HG02759 (cell line): ENCODE measurements at regions not wholly inside any gene's neighbourhood (a gene's known extent, or its start where the extent isn't known, plus 50 kb on each side); places are given as distances from the start of the nearest gene placed in this dataset.
A peak's percentile ranks its signal among the peaks of the same experiment; 100 is the strongest.
"Not testable (repeated sequence)": the region's sequence is repeated elsewhere in the genome, so short reads cannot be mapped to it uniquely, and the experiment has no call there.

Experiments
- ATAC-seq: cut with Tn5 transposase; IDR thresholded peaks from one replicate; pipeline ENCODE4 v1.9.1; 2021; ENCODE audit warnings: mild to moderate bottlenecking, moderate library complexity; ENCODE audit not compliant: unreplicated experiment

GRCh38 chr1:73859227-73859626, 338.7 kb downstream of the LRRIQ3 start:
- no peak for ATAC-seq

- no peak for ATAC-seq
Observed at GRCh38 chr1:73854527-73854926, 343.4 kb downstream of the LRRIQ3 start.

GRCh38 chr1:73842436-73842835, 355.5 kb downstream of the LRRIQ3 start:
- no peak for ATAC-seq

GRCh38 chr1:73839922-73840321, 358.1 kb downstream of the LRRIQ3 start:
- no peak for ATAC-seq

- no peak for ATAC-seq
Observed at GRCh38 chr1:73832276-73833181, 365.4 kb downstream of the LRRIQ3 start.

- ATAC-seq = not testable (repeated sequence)
Observed at GRCh38 chr1:73827283-73827682, 370.7 kb downstream of the LRRIQ3 start.

GRCh38 chr1:73824065-73824464, 373.9 kb downstream of the LRRIQ3 start:
- no peak for ATAC-seq

- peak; percentile 77 for ATAC-seq
Observed at GRCh38 chr1:73821520-73821919, 376.5 kb downstream of the LRRIQ3 start.

- no peak for ATAC-seq
Observed at GRCh38 chr1:73820843-73821242, 377.1 kb downstream of the LRRIQ3 start.

GRCh38 chr1:73813716-73814115, 384.3 kb downstream of the LRRIQ3 start:
- ATAC-seq = no peak

- no peak for ATAC-seq
Observed at GRCh38 chr1:73813236-73813635, 384.7 kb downstream of the LRRIQ3 start.

GRCh38 chr1:73811798-73812197, 386.2 kb downstream of the LRRIQ3 start:
- no peak for ATAC-seq

- ATAC-seq = no peak
Observed at GRCh38 chr1:73804935-73805334, 393.0 kb downstream of the LRRIQ3 start.

- ATAC-seq = no peak
Observed at GRCh38 chr1:73803380-73803779, 394.6 kb downstream of the LRRIQ3 start.

GRCh38 chr1:73801912-73802429, 396.0 kb downstream of the LRRIQ3 start:
- no peak for ATAC-seq

GRCh38 chr1:73800376-73800775, 397.6 kb downstream of the LRRIQ3 start:
- no peak for ATAC-seq

- ATAC-seq = no peak
Observed at GRCh38 chr1:73789965-73790364, 408.0 kb downstream of the LRRIQ3 start.

GRCh38 chr1:73784026-73784425, 413.9 kb downstream of the LRRIQ3 start:
- ATAC-seq = no peak

- ATAC-seq = no peak
Observed at GRCh38 chr1:73783352-73783751, 414.6 kb downstream of the LRRIQ3 start.

GRCh38 chr1:73782901-73783300, 415.1 kb downstream of the LRRIQ3 start:
- no peak for ATAC-seq

GRCh38 chr1:73781251-73781650, 416.7 kb downstream of the LRRIQ3 start:
- no peak for ATAC-seq

GRCh38 chr1:73778471-73778870, 419.5 kb downstream of the LRRIQ3 start:
- no peak for ATAC-seq
